H9 (cell line): ENCODE measurements at regions not wholly inside any gene's neighbourhood (a gene's known extent, or its start where the extent isn't known, plus 50 kb on each side); places are given as distances from the start of the nearest gene placed in this dataset.
A peak's percentile ranks its signal among the peaks of the same experiment; 100 is the strongest.

Experiments used
- DNase-seq: peaks from one replicate; pipeline ENCODE4 v3.0.0-alpha.2; 2017
- H2AFZ ChIP-seq: one replicate; pipeline ENCODE4 v1.6.1; 2013; ENCODE audit warnings: mild to moderate bottlenecking, low read length, control low read depth, moderate library complexity
- H2AK5ac ChIP-seq: 2 replicates; pipeline ENCODE4 v1.6.1; 2013; ENCODE audit warnings: low read length, control low read depth, mixed read lengths; ENCODE audit not compliant: insufficient read length
- H2BK120ac ChIP-seq: one replicate; pipeline ENCODE4 v1.6.1; 2013; ENCODE audit warnings: low read depth, mild to moderate bottlenecking, low read length, control low read depth, inconsistent platforms; ENCODE audit not compliant: poor library complexity, severe bottlenecking
- H2BK12ac ChIP-seq: 2 replicates; pipeline ENCODE4 v1.6.1; 2013; ENCODE audit warnings: low read length, control low read depth, mixed read lengths, low read depth; ENCODE audit not compliant: insufficient read length
- H2BK15ac ChIP-seq: 2 replicates; pipeline ENCODE4 v1.6.1; 2013; ENCODE audit warnings: low read depth, low read length, control low read depth
- H2BK20ac ChIP-seq: one replicate; pipeline ENCODE4 v1.6.1; 2013; ENCODE audit warnings: low read depth, mild to moderate bottlenecking, low read length, control low read depth, inconsistent platforms; ENCODE audit not compliant: poor library complexity, severe bottlenecking
- H2BK5ac ChIP-seq: 2 replicates; pipeline ENCODE4 v1.6.1; 2013; ENCODE audit warnings: low read length, control low read depth, mixed read lengths; ENCODE audit not compliant: insufficient read length
- H3K14ac ChIP-seq: 2 replicates; pipeline ENCODE4 v1.6.1; 2013; ENCODE audit warnings: low read length, control low read depth; ENCODE audit not compliant: insufficient read depth
- H3K18ac ChIP-seq: 2 replicates; pipeline ENCODE4 v1.6.1; 2013; ENCODE audit warnings: low read depth, mild to moderate bottlenecking, mixed read lengths, low read length, control low read depth; ENCODE audit not compliant: insufficient read length
- H3K23ac ChIP-seq: 2 replicates; pipeline ENCODE4 v1.6.1; 2013; ENCODE audit warnings: low read length, control low read depth, mixed read lengths, low read depth; ENCODE audit not compliant: insufficient read length
- H3K23me2 ChIP-seq: 2 replicates; pipeline ENCODE4 v1.6.1; 2013; ENCODE audit warnings: low read depth, mild to moderate bottlenecking, mixed read lengths, low read length, control low read depth; ENCODE audit not compliant: insufficient read length, poor library complexity, severe bottlenecking
- H3K27ac ChIP-seq: 2 replicates; pipeline ENCODE4 v1.5.1; 2013; ENCODE audit warnings: low read length, control low read depth, mixed read lengths, low read depth; ENCODE audit not compliant: insufficient read length
- H3K27me3 ChIP-seq: 2 replicates; pipeline ENCODE4 v1.6.1; 2013; ENCODE audit warnings: low read length, control low read depth, inconsistent platforms; ENCODE audit not compliant: insufficient read depth
- H3K4ac ChIP-seq: 2 replicates; pipeline ENCODE4 v1.6.1; 2013; ENCODE audit warnings: low read depth, mild to moderate bottlenecking, control low read depth, inconsistent platforms, low read length, moderate library complexity
- H3K4me1 ChIP-seq: 2 replicates; pipeline ENCODE4 v1.6.1; 2013; ENCODE audit warnings: low read length, control low read depth, inconsistent platforms; ENCODE audit not compliant: insufficient read depth
- H3K4me2 ChIP-seq: 2 replicates; pipeline ENCODE4 v1.6.1; 2013; ENCODE audit warnings: low read length, control low read depth, mixed read lengths; ENCODE audit not compliant: insufficient read length, insufficient read depth
- H3K56ac ChIP-seq: 2 replicates; pipeline ENCODE4 v1.6.1; 2013; ENCODE audit warnings: low read depth, mild to moderate bottlenecking, mixed read lengths, low read length, control low read depth; ENCODE audit not compliant: insufficient read length
- H3K79me1 ChIP-seq: 2 replicates; pipeline ENCODE4 v1.6.1; 2013; ENCODE audit warnings: low read depth, mild to moderate bottlenecking, moderate library complexity, low read length, control low read depth, inconsistent platforms; ENCODE audit not compliant: insufficient read depth, poor library complexity, severe bottlenecking
- H3K79me2 ChIP-seq: 2 replicates; pipeline ENCODE4 v1.6.1; 2013; ENCODE audit warnings: low read length, control low read depth, inconsistent platforms; ENCODE audit not compliant: insufficient read depth
- H3K9ac ChIP-seq: 2 replicates; pipeline ENCODE4 v1.6.1; 2013; ENCODE audit warnings: low read length, control low read depth, mixed read lengths; ENCODE audit not compliant: insufficient read length; ENCODE audit errors: extremely low read depth
- H3K9me3 ChIP-seq: one replicate; pipeline ENCODE4 v1.6.1; 2013; ENCODE audit warnings: low read depth, low read length, inconsistent platforms; ENCODE audit not compliant: control insufficient read depth
- H3T11ph ChIP-seq: one replicate; pipeline ENCODE4 v1.6.1; 2013; ENCODE audit warnings: mild to moderate bottlenecking, low read length, control low read depth, inconsistent platforms
- H4K20me1 ChIP-seq: one replicate; pipeline ENCODE4 v1.6.1; 2013; ENCODE audit not compliant: control insufficient read depth, insufficient read length, insufficient read depth
- H4K5ac ChIP-seq: 2 replicates; pipeline ENCODE4 v1.6.1; 2013; ENCODE audit warnings: low read depth, mild to moderate bottlenecking, mixed read lengths, low read length, control low read depth; ENCODE audit not compliant: insufficient read length
- H4K8ac ChIP-seq: replicated peaks from 2 replicates; pipeline ENCODE4 v1.6.1; 2013; ENCODE audit warnings: low read length, control low read depth, mixed read lengths, low read depth; ENCODE audit not compliant: insufficient read length
- H4K91ac ChIP-seq: 2 replicates; pipeline ENCODE4 v1.6.1; 2013; ENCODE audit warnings: low read depth, mild to moderate bottlenecking, moderate library complexity, mixed read lengths, low read length, control low read depth; ENCODE audit not compliant: insufficient read length
- H3K27ac Mint-ChIP-seq, 3 experiments: 2 replicates in 2 of 3; 3 replicates in 1 of 3; pipeline ENCODE4 v1.8.0; 2020 to 2021; ENCODE audit warnings: mixed read lengths in 3 of 3, mild to moderate bottlenecking in 1 of 3, moderate library complexity in 1 of 3
- H3K27me3 Mint-ChIP-seq: 2 replicates; pipeline ENCODE4 v1.8.0; 2021; ENCODE audit warnings: low read depth, mild to moderate bottlenecking, moderate library complexity, mixed read lengths
- H3K36me3 Mint-ChIP-seq, 3 experiments: 2 replicates in 2 of 3; 3 replicates in 1 of 3; pipeline ENCODE4 v1.8.0; 2020 to 2021; ENCODE audit warnings: low read depth in 3 of 3, mixed read lengths in 3 of 3; ENCODE audit not compliant: insufficient read depth in 1 of 3
- H3K4me1 Mint-ChIP-seq, 2 experiments: 2 replicates each; pipeline ENCODE4 v1.8.0; 2020; ENCODE audit warnings: mixed read lengths in 2 of 2
- H3K4me3 Mint-ChIP-seq, 2 experiments: 2 replicates in 1 of 2; 3 replicates in 1 of 2; pipeline ENCODE4 v1.8.0; 2020 to 2021; ENCODE audit warnings: mild to moderate bottlenecking in 2 of 2, mixed read lengths in 2 of 2, moderate library complexity in 1 of 2
- H3K9me3 Mint-ChIP-seq, 2 experiments: 2 replicates in 1 of 2; 3 replicates in 1 of 2; pipeline ENCODE4 v1.8.0; 2020; ENCODE audit warnings: mild to moderate bottlenecking in 2 of 2, mixed read lengths in 2 of 2, moderate library complexity in 1 of 2
- WGBS: extraction: QIAGEN DNeasy Blood & Tissue Kit; methylation state at CpG from one replicate; pipeline ENCODE4 v1.1.7; 2013; ENCODE audit warnings: missing lambda C conversion rate, low lambda C conversion rate, mixed read lengths; ENCODE audit not compliant: insufficient read length; ENCODE audit errors: extremely low coverage; 5-methylcytosine and 5-hydroxymethylcytosine counted together
- TF ChIP-seq, protein P1 (sequence below): fragments of 200-600 bp; sonication (generic); conservative IDR thresholded peaks from 3 replicates; pipeline ENCODE4 v1.8.0; 2021; ENCODE audit warnings: antibody characterized with exemption, mild to moderate bottlenecking

DNA sequence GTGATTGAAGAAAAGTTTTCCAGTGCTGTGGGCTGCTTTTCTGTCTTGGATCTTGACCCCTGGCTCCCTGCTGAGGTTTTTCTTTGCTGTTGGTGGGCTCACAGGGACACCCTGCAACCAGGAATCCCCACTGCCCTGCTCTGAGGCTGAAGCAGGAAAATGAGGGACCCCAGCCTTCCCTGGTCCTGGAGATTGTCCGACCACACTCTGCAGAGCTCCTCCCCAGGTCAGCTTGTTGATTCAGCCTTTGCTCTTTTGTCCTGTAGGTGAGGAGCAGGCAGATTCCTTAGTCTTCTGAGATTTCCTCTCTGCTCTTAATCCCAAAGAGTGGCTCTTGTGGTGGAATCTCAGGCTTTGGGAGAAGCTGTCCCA, 194.5 kb downstream of the RPLP1 start:
- no peaks in the 10 kb centered on the region for H3K36me3 Mint-ChIP-seq
- Histone ChIP-seq H3K18ac (peak overlapping the region; percentile 31), H3K23me2 (no peaks in the 10 kb centered on the region), H4K5ac (no peak overlapping the region), H2AK5ac (no peak overlapping the region), H3K14ac (peak overlapping the region; percentile 71), H2BK5ac (no peak overlapping the region), H2AFZ (no peak overlapping the region), H3K4me2 (no peak overlapping the region), H3K9ac (no peak overlapping the region), H4K8ac (no peak overlapping the region), H4K20me1 (no peaks in the 10 kb centered on the region), H3K4ac (no peak overlapping the region), H2BK15ac (no peak overlapping the region), H3K23ac (no peak overlapping the region), H3K27me3 (no peaks in the 10 kb centered on the region), H2BK120ac (no peak overlapping the region), H3K27ac (no peak overlapping the region), H2BK12ac (peak overlapping the region; percentile 25), H3T11ph (no peak overlapping the region), H3K56ac (no peak overlapping the region), H3K79me1 (no peaks in the 10 kb centered on the region), H2BK20ac (no peak overlapping the region), H3K4me1 (peaks cover 23% of the 10 kb centered on the region; the same call in 1 of the 2 replicates), H4K91ac (no peak overlapping the region), H3K79me2 (no peaks in the 10 kb centered on the region), H3K9me3 (no peaks in the 10 kb centered on the region)
- no peaks in the 10 kb centered on the region for H3K9me3 Mint-ChIP-seq
- no peak overlapping the region for H3K4me3 Mint-ChIP-seq
- peak overlapping the region in 1 of 3 experiments; percentile 46; a peak in 1 of 7 replicates for H3K27ac Mint-ChIP-seq
- H3K27me3 Mint-ChIP-seq: peaks cover 9% of the 10 kb centered on the region
- DNase-seq: peak; percentile 28
- TF ChIP-seq, protein P1, sequence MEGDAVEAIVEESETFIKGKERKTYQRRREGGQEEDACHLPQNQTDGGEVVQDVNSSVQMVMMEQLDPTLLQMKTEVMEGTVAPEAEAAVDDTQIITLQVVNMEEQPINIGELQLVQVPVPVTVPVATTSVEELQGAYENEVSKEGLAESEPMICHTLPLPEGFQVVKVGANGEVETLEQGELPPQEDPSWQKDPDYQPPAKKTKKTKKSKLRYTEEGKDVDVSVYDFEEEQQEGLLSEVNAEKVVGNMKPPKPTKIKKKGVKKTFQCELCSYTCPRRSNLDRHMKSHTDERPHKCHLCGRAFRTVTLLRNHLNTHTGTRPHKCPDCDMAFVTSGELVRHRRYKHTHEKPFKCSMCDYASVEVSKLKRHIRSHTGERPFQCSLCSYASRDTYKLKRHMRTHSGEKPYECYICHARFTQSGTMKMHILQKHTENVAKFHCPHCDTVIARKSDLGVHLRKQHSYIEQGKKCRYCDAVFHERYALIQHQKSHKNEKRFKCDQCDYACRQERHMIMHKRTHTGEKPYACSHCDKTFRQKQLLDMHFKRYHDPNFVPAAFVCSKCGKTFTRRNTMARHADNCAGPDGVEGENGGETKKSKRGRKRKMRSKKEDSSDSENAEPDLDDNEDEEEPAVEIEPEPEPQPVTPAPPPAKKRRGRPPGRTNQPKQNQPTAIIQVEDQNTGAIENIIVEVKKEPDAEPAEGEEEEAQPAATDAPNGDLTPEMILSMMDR: no peak
- peaks cover 36 to 39% of the 10 kb centered on the region in 2 experiments for H3K4me1 Mint-ChIP-seq
- no CpG with 5 or more reads among the region's 1 CpG for WGBS
